Stimulated activated memory B cell treated with anti-CD40 and anti-IgM and Interleukin-4, amounts not matched to agents 10 μg/mL and 1 μg/mL and 100 μg/mL, for 72 hours (primary cell): ENCODE measurements at regions not wholly inside any gene's neighbourhood (a gene's known extent, or its start where the extent isn't known, plus 50 kb on each side); places are given as distances from the start of the nearest gene placed in this dataset.
"Not testable (repeated sequence)": the region's sequence is repeated elsewhere in the genome, so short reads cannot be mapped to it uniquely, and the experiment has no call there.

Source experiments
- ATAC-seq: fragments of 150-1000 bp; cut with Tn5 transposase; 2 replicates; pipeline ENCODE4 v1.10.0; 2021
- H3K27ac Mint-ChIP-seq: one replicate; pipeline ENCODE4 v1.8.0; 2022; ENCODE audit warnings: mild to moderate bottlenecking, mixed read lengths
- H3K27me3 Mint-ChIP-seq: one replicate; pipeline ENCODE4 v1.8.0; 2022; ENCODE audit warnings: mixed read lengths
- H3K36me3 Mint-ChIP-seq: one replicate; pipeline ENCODE4 v1.8.0; 2022; ENCODE audit warnings: mixed read lengths
- H3K4me1 Mint-ChIP-seq: one replicate; pipeline ENCODE4 v1.8.0; 2022; ENCODE audit warnings: mixed read lengths
- H3K4me3 Mint-ChIP-seq: one replicate; pipeline ENCODE4 v1.8.0; 2022; ENCODE audit warnings: mild to moderate bottlenecking, moderate library complexity, mixed read lengths
- H3K9me3 Mint-ChIP-seq: one replicate; pipeline ENCODE4 v1.8.0; 2022; ENCODE audit warnings: mixed read lengths

- Mint-ChIP-seq H3K27me3 (no peaks in the 10 kb centered on the region), H3K9me3 (no peaks in the 10 kb centered on the region), H3K27ac (no peak overlapping the region), H3K4me1 (no peaks in the 10 kb centered on the region), H3K4me3 (no peak overlapping the region), H3K36me3 (no peaks in the 10 kb centered on the region)
- no peak for ATAC-seq
These were observed 535.4 kb downstream of the ADRA2A start for GRCh38 chr10:111612273-111612672.

GRCh38 chr10:111634191-111634590 lies 549.4 kb downstream of the GPAM start:
- Mint-ChIP-seq H3K27ac (no peak overlapping the region), H3K4me3 (no peak overlapping the region), H3K4me1 (no peaks in the 10 kb centered on the region), H3K36me3 (no peaks in the 10 kb centered on the region), H3K27me3 (no peaks in the 10 kb centered on the region), H3K9me3 (peaks cover 4% of the 10 kb centered on the region)
- no peak for ATAC-seq

GRCh38 chr10:111646021-111646420 lies 537.5 kb downstream of the GPAM start:
- Mint-ChIP-seq H3K27ac (no peak overlapping the region), H3K4me3 (no peak overlapping the region), H3K9me3 (peaks cover 17% of the 10 kb centered on the region), H3K4me1 (no peaks in the 10 kb centered on the region), H3K36me3 (peaks cover 7% of the 10 kb centered on the region), H3K27me3 (no peaks in the 10 kb centered on the region)
- no peak for ATAC-seq

- no peak overlapping the region for H3K27ac Mint-ChIP-seq
- no peaks in the 10 kb centered on the region for H3K27me3 Mint-ChIP-seq
- no peak overlapping the region for H3K4me3 Mint-ChIP-seq
- ATAC-seq = no peak
- H3K4me1 Mint-ChIP-seq = no peaks in the 10 kb centered on the region
- H3K9me3 Mint-ChIP-seq = peaks cover 14% of the 10 kb centered on the region
- peaks cover 7% of the 10 kb centered on the region for H3K36me3 Mint-ChIP-seq
These were observed 535.5 kb downstream of the GPAM start for GRCh38 chr10:111648046-111648445.

- not testable (repeated sequence) for H3K27ac Mint-ChIP-seq, H3K4me3 Mint-ChIP-seq, ATAC-seq, H3K36me3 Mint-ChIP-seq, H3K27me3 Mint-ChIP-seq, H3K4me1 Mint-ChIP-seq
- peaks cover 14% of the 10 kb centered on the region for H3K9me3 Mint-ChIP-seq
These were observed 534.5 kb downstream of the GPAM start for GRCh38 chr10:111649080-111649479.

GRCh38 chr10:111650088-111650487 lies 533.5 kb downstream of the GPAM start:
- Mint-ChIP-seq H3K4me1 (no peaks in the 10 kb centered on the region), H3K4me3 (no peak overlapping the region), H3K9me3 (peaks cover 14% of the 10 kb centered on the region), H3K27me3 (no peaks in the 10 kb centered on the region), H3K36me3 (peaks cover 7% of the 10 kb centered on the region), H3K27ac (no peak overlapping the region)
- no peak for ATAC-seq

- Mint-ChIP-seq H3K9me3 (no peaks in the 10 kb centered on the region), H3K4me1 (no peaks in the 10 kb centered on the region), H3K36me3 (no peaks in the 10 kb centered on the region), H3K4me3 (no peak overlapping the region), H3K27me3 (no peaks in the 10 kb centered on the region), H3K27ac (no peak overlapping the region)
- no peak for ATAC-seq
These were observed 527.5 kb downstream of the GPAM start for GRCh38 chr10:111656066-111656465.

GRCh38 chr10:111677759-111678158 lies 505.8 kb downstream of the GPAM start:
- no peak overlapping the region for H3K27ac Mint-ChIP-seq
- H3K4me1 Mint-ChIP-seq = no peaks in the 10 kb centered on the region
- no peaks in the 10 kb centered on the region for H3K36me3 Mint-ChIP-seq
- no peak overlapping the region for H3K4me3 Mint-ChIP-seq
- ATAC-seq = no peak
- H3K27me3 Mint-ChIP-seq = no peaks in the 10 kb centered on the region
- H3K9me3 Mint-ChIP-seq = no peaks in the 10 kb centered on the region

GRCh38 chr10:111686796-111687195 lies 496.8 kb downstream of the GPAM start:
- H3K27ac Mint-ChIP-seq = no peak overlapping the region
- H3K27me3 Mint-ChIP-seq = no peaks in the 10 kb centered on the region
- no peaks in the 10 kb centered on the region for H3K4me1 Mint-ChIP-seq
- no peaks in the 10 kb centered on the region for H3K36me3 Mint-ChIP-seq
- no peak overlapping the region for H3K4me3 Mint-ChIP-seq
- no peak for ATAC-seq
- H3K9me3 Mint-ChIP-seq = peaks cover 3% of the 10 kb centered on the region

- H3K27ac Mint-ChIP-seq = no peak overlapping the region
These were observed 484.9 kb downstream of the GPAM start for GRCh38 chr10:111698711-111699110.

GRCh38 chr10:111703986-111704385 lies 479.6 kb downstream of the GPAM start:
- Mint-ChIP-seq H3K9me3 (peaks cover 3% of the 10 kb centered on the region), H3K27me3 (no peaks in the 10 kb centered on the region), H3K4me3 (no peak overlapping the region), H3K4me1 (no peaks in the 10 kb centered on the region), H3K27ac (no peak overlapping the region), H3K36me3 (no peaks in the 10 kb centered on the region)
- ATAC-seq = no peak

More at GRCh38 chr10:111698711-111699110, 484.9 kb downstream of the GPAM start:
- H3K4me1 Mint-ChIP-seq = no peaks in the 10 kb centered on the region
- no peak overlapping the region for H3K4me3 Mint-ChIP-seq
- peaks cover 3% of the 10 kb centered on the region for H3K9me3 Mint-ChIP-seq
- H3K27me3 Mint-ChIP-seq = peaks cover 9% of the 10 kb centered on the region
- ATAC-seq = no peak
- no peaks in the 10 kb centered on the region for H3K36me3 Mint-ChIP-seq

GRCh38 chr10:111705021-111705420 lies 478.5 kb downstream of the GPAM start:
- no peak for ATAC-seq
- Mint-ChIP-seq H3K36me3 (no peaks in the 10 kb centered on the region), H3K4me3 (no peak overlapping the region), H3K4me1 (no peaks in the 10 kb centered on the region), H3K27me3 (peaks cover 6% of the 10 kb centered on the region), H3K9me3 (peaks cover 3% of the 10 kb centered on the region), H3K27ac (no peak overlapping the region)

GRCh38 chr10:111706331-111706730 lies 477.2 kb downstream of the GPAM start:
- H3K36me3 Mint-ChIP-seq = no peaks in the 10 kb centered on the region
- H3K27ac Mint-ChIP-seq = no peak overlapping the region
- no peaks in the 10 kb centered on the region for H3K4me1 Mint-ChIP-seq
- no peak for ATAC-seq
- peaks cover 9% of the 10 kb centered on the region for H3K27me3 Mint-ChIP-seq
- peaks cover 1% of the 10 kb centered on the region for H3K9me3 Mint-ChIP-seq
- no peak overlapping the region for H3K4me3 Mint-ChIP-seq

GRCh38 chr10:111707076-111707475 lies 476.5 kb downstream of the GPAM start:
- Mint-ChIP-seq H3K27me3 (peaks cover 9% of the 10 kb centered on the region), H3K4me3 (no peak overlapping the region), H3K36me3 (no peaks in the 10 kb centered on the region), H3K4me1 (no peaks in the 10 kb centered on the region), H3K9me3 (peaks cover 3% of the 10 kb centered on the region), H3K27ac (no peak overlapping the region)
- ATAC-seq = no peak

- Mint-ChIP-seq H3K27ac (no peak overlapping the region), H3K4me1 (no peaks in the 10 kb centered on the region), H3K27me3 (peaks cover 9% of the 10 kb centered on the region), H3K36me3 (no peaks in the 10 kb centered on the region), H3K4me3 (no peak overlapping the region), H3K9me3 (peaks cover 7% of the 10 kb centered on the region)
- ATAC-seq = no peak
These were observed 474.0 kb downstream of the GPAM start for GRCh38 chr10:111709603-111710002.

- Mint-ChIP-seq H3K4me3 (no peak overlapping the region), H3K4me1 (no peaks in the 10 kb centered on the region), H3K27ac (no peak overlapping the region), H3K27me3 (no peaks in the 10 kb centered on the region), H3K36me3 (peaks cover 6% of the 10 kb centered on the region), H3K9me3 (peaks cover 23% of the 10 kb centered on the region)
- ATAC-seq = no peak
These were observed 467.5 kb downstream of the GPAM start for GRCh38 chr10:111716032-111716431.

- no peak for ATAC-seq
These were observed 459.4 kb downstream of the GPAM start for GRCh38 chr10:111724121-111724520.

More at GRCh38 chr10:111724121-111724520, 459.4 kb downstream of the GPAM start:
- Mint-ChIP-seq H3K27me3 (no peaks in the 10 kb centered on the region), H3K4me1 (no peaks in the 10 kb centered on the region), H3K27ac (no peak overlapping the region), H3K9me3 (no peaks in the 10 kb centered on the region), H3K4me3 (no peak overlapping the region), H3K36me3 (no peaks in the 10 kb centered on the region)
